Loucy (cell line): ENCODE measurements at regions not wholly inside any gene's neighbourhood (a gene's known extent, or its start where the extent isn't known, plus 50 kb on each side); places are given as distances from the start of the nearest gene placed in this dataset.

Source experiments
- H2AFZ ChIP-seq: fragments of 200-600 bp; sonication (generic); 2 replicates; pipeline ENCODE4 v1.6.0; 2016; ENCODE audit warnings: antibody characterized with exemption, mild to moderate bottlenecking, low read length, moderate library complexity
- H3F3A ChIP-seq: fragments of 200-600 bp; 2 replicates; pipeline ENCODE4 v1.6.0; 2016; ENCODE audit warnings: antibody characterized with exemption, low read depth, mild to moderate bottlenecking
- H3K27me3 ChIP-seq: fragments of 200-600 bp; sonication (generic); 2 replicates; pipeline ENCODE4 v1.6.1; 2014; ENCODE audit warnings: low read length, mild to moderate bottlenecking; ENCODE audit not compliant: insufficient read depth, poor library complexity, severe bottlenecking
- H3K36me3 ChIP-seq: fragments of 200-600 bp; sonication (generic); 2 replicates; pipeline ENCODE4 v1.6.1; 2016; ENCODE audit warnings: low read length; ENCODE audit not compliant: insufficient read depth
- H3K4me1 ChIP-seq: fragments of 200-600 bp; sonication (generic); 2 replicates; pipeline ENCODE4 v1.5.1; 2014; ENCODE audit warnings: low read length, mild to moderate bottlenecking; ENCODE audit not compliant: insufficient read depth, poor library complexity, severe bottlenecking
- H3K4me2 ChIP-seq: fragments of 200-600 bp; sonication (generic); 2 replicates; pipeline ENCODE4 v1.6.0; 2014; ENCODE audit warnings: antibody characterized with exemption, low read length, low read depth, mild to moderate bottlenecking; ENCODE audit not compliant: poor library complexity, severe bottlenecking
- H3K4me3 ChIP-seq: fragments of 200-600 bp; sonication (generic); 2 replicates; pipeline ENCODE4 v1.5.1; 2014; ENCODE audit warnings: low read length, mild to moderate bottlenecking, mixed read lengths; ENCODE audit not compliant: poor library complexity, severe bottlenecking
- H3K79me2 ChIP-seq: fragments of 200-600 bp; sonication (generic); 2 replicates; pipeline ENCODE4 v1.6.1; 2014; ENCODE audit warnings: low read length; ENCODE audit not compliant: insufficient read depth
- H3K9ac ChIP-seq: fragments of 200-600 bp; sonication (generic); 2 replicates; pipeline ENCODE4 v1.6.0; 2014; ENCODE audit warnings: mild to moderate bottlenecking, low read depth, low read length, moderate library complexity; ENCODE audit not compliant: poor library complexity, severe bottlenecking
- H3K9me2 ChIP-seq: fragments of 200-600 bp; sonication (generic); replicated peaks from 2 replicates; pipeline ENCODE4 v1.6.1; 2016; ENCODE audit warnings: low read depth, low read length, mixed read lengths
- H3K9me3 ChIP-seq: fragments of 200-600 bp; sonication (generic); 2 replicates; pipeline ENCODE4 v1.6.1; 2014; ENCODE audit warnings: mild to moderate bottlenecking, antibody characterized with exemption, low read length, low read depth; ENCODE audit not compliant: insufficient read depth
- H4K20me1 ChIP-seq: fragments of 200-600 bp; sonication (generic); 2 replicates; pipeline ENCODE4 v1.6.0; 2014; ENCODE audit warnings: antibody characterized with exemption, low read length, mild to moderate bottlenecking; ENCODE audit not compliant: insufficient read depth, poor library complexity, severe bottlenecking
- CTCF ChIP-seq: fragments of 200-600 bp; sonication (generic); conservative IDR thresholded peaks from 2 replicates; pipeline ENCODE4 v1.5.1; 2014; ENCODE audit warnings: mild to moderate bottlenecking, antibody characterized with exemption, low read length
- EZH2phosphoT487 ChIP-seq: fragments of 200-600 bp; IDR thresholded peaks from 2 replicates; pipeline ENCODE4 v1.6.1; 2018; ENCODE audit warnings: antibody characterized with exemption, mild to moderate bottlenecking, moderate library complexity, borderline replicate concordance

- Histone ChIP-seq H3F3A (no peaks in the 10 kb centered on the region), H3K4me3 (no peak overlapping the region), H3K27me3 (no peaks in the 10 kb centered on the region), H3K9me3 (no peaks in the 10 kb centered on the region), H3K4me1 (peaks cover 11% of the 10 kb centered on the region), H3K79me2 (no peaks in the 10 kb centered on the region), H3K9ac (no peak overlapping the region), H4K20me1 (no peaks in the 10 kb centered on the region), H3K4me2 (no peak overlapping the region), H2AFZ (no peak overlapping the region), H3K9me2 (no peaks in the 10 kb centered on the region; the same call in 1 of the 2 replicates), H3K36me3 (no peaks in the 10 kb centered on the region)
- no peak for TF ChIP-seq EZH2phosphoT487
- TF ChIP-seq CTCF, result no peak
These were observed 615.8 kb upstream of the ZNF385D start for GRCh38 chr3:22366781-22367180.

- H3K4me3 ChIP-seq, result no peak overlapping the region
- no peaks in the 10 kb centered on the region; the same call in 1 of the 2 replicates for H3K9me3 ChIP-seq
- H3K9me2 ChIP-seq, result no peaks in the 10 kb centered on the region
- no peaks in the 10 kb centered on the region for H3K36me3 ChIP-seq
- no peak overlapping the region for H3K9ac ChIP-seq
- no peaks in the 10 kb centered on the region for H3K27me3 ChIP-seq
- H2AFZ ChIP-seq, result no peak overlapping the region
- H4K20me1 ChIP-seq, result no peaks in the 10 kb centered on the region
- no peaks in the 10 kb centered on the region for H3F3A ChIP-seq
- H3K4me2 ChIP-seq, result no peak overlapping the region
- TF ChIP-seq EZH2phosphoT487, result no peak
- no peak for TF ChIP-seq CTCF
- H3K4me1 ChIP-seq, result peaks cover 2% of the 10 kb centered on the region
- H3K79me2 ChIP-seq, result no peaks in the 10 kb centered on the region
These were observed 620.0 kb upstream of the ZNF385D start for GRCh38 chr3:22371036-22371435.

- H3K9me2 ChIP-seq, result no peaks in the 10 kb centered on the region
- no peaks in the 10 kb centered on the region for H4K20me1 ChIP-seq
- no peaks in the 10 kb centered on the region for H3K27me3 ChIP-seq
- no peaks in the 10 kb centered on the region for H3K79me2 ChIP-seq
- H3K4me1 ChIP-seq, result no peaks in the 10 kb centered on the region
- no peak overlapping the region for H3K9ac ChIP-seq
- H3K9me3 ChIP-seq, result no peaks in the 10 kb centered on the region; the same call in 1 of the 2 replicates
- H3F3A ChIP-seq, result no peaks in the 10 kb centered on the region
- no peak overlapping the region for H2AFZ ChIP-seq
- H3K4me3 ChIP-seq, result no peak overlapping the region
- TF ChIP-seq EZH2phosphoT487, result no peak
- TF ChIP-seq CTCF, result no peak
- H3K36me3 ChIP-seq, result no peaks in the 10 kb centered on the region
- no peak overlapping the region for H3K4me2 ChIP-seq
These were observed 620.7 kb upstream of the ZNF385D start for GRCh38 chr3:22371607-22372291.
